KMS-11 (cell line): ENCODE measurements at regions not wholly inside any gene's neighbourhood (a gene's known extent, or its start where the extent isn't known, plus 50 kb on each side); places are given as distances from the start of the nearest gene placed in this dataset.

Source experiments
- H2AFZ ChIP-seq: fragments of 200-600 bp; sonication (generic); 2 replicates; pipeline ENCODE4 v1.6.1; 2016; ENCODE audit warnings: antibody characterized with exemption, mixed run types, low read depth
- H3K27ac ChIP-seq: fragments of 200-600 bp; sonication (generic); 2 replicates; pipeline ENCODE4 v1.6.1; 2016; ENCODE audit warnings: mild to moderate bottlenecking, mixed run types
- H3K27me3 ChIP-seq: fragments of 200-600 bp; sonication (generic); 2 replicates; pipeline ENCODE4 v1.6.1; 2017; ENCODE audit warnings: mild to moderate bottlenecking, low read depth, mixed run types, moderate library complexity; ENCODE audit not compliant: insufficient read depth
- H3K36me3 ChIP-seq: fragments of 200-600 bp; sonication (generic); 2 replicates; pipeline ENCODE4 v1.6.1; 2017; ENCODE audit warnings: mild to moderate bottlenecking, mixed run types; ENCODE audit not compliant: insufficient read depth
- H3K4me1 ChIP-seq: fragments of 200-600 bp; sonication (generic); 2 replicates; pipeline ENCODE4 v1.6.1; 2016; ENCODE audit warnings: mild to moderate bottlenecking, low read depth, mixed run types; ENCODE audit not compliant: poor library complexity, severe bottlenecking
- H3K4me2 ChIP-seq: fragments of 200-600 bp; sonication (generic); 2 replicates; pipeline ENCODE4 v1.7.0; 2016; ENCODE audit warnings: mild to moderate bottlenecking, mixed run types
- H3K4me3 ChIP-seq: fragments of 200-600 bp; sonication (generic); IDR thresholded peaks from 2 replicates; pipeline ENCODE4 v1.6.1; 2017; ENCODE audit warnings: low read depth, low read length, mixed read lengths; ENCODE audit not compliant: insufficient read depth
- H3K79me2 ChIP-seq: fragments of 200-600 bp; sonication (generic); 2 replicates; pipeline ENCODE4 v1.6.1; 2016; ENCODE audit warnings: low read depth, mixed run types; ENCODE audit not compliant: insufficient read depth
- H3K9ac ChIP-seq: fragments of 200-600 bp; sonication (generic); 2 replicates; pipeline ENCODE4 v1.6.1; 2016; ENCODE audit warnings: mild to moderate bottlenecking, mixed run types
- H4K20me1 ChIP-seq: fragments of 200-600 bp; sonication (generic); 2 replicates; pipeline ENCODE4 v1.6.1; 2016; ENCODE audit warnings: mild to moderate bottlenecking, mixed run types; ENCODE audit not compliant: insufficient read depth
- CTCF ChIP-seq: fragments of 200-600 bp; sonication (generic); conservative IDR thresholded peaks from 2 replicates; pipeline ENCODE4 v1.6.1; 2017; ENCODE audit warnings: low read depth, mild to moderate bottlenecking, antibody characterized with exemption, low read length, moderate library complexity, mixed read lengths

- H4K20me1 ChIP-seq = no peaks in the 10 kb centered on the region
- H3K79me2 ChIP-seq = no peaks in the 10 kb centered on the region
- H3K27me3 ChIP-seq = no peaks in the 10 kb centered on the region
- no peak overlapping the region for H3K27ac ChIP-seq
- no peaks in the 10 kb centered on the region for H3K36me3 ChIP-seq
- no peaks in the 10 kb centered on the region for H3K4me1 ChIP-seq
- no peak overlapping the region for H2AFZ ChIP-seq
- H3K9ac ChIP-seq = no peak overlapping the region
- no peak overlapping the region for H3K4me2 ChIP-seq
- no peak for TF ChIP-seq CTCF
- H3K4me3 ChIP-seq = no peak overlapping the region
These were observed 110.0 kb upstream of the KIRREL3 start for GRCh38 chr11:127110542-127110941.

GRCh38 chr11:127109796-127110480 is 109.4 kb upstream of the KIRREL3 start:
- H3K36me3 ChIP-seq = no peaks in the 10 kb centered on the region
- no peak overlapping the region for H2AFZ ChIP-seq
- H3K4me2 ChIP-seq = no peak overlapping the region
- TF ChIP-seq CTCF = no peak
- H3K4me3 ChIP-seq = no peak overlapping the region
- no peaks in the 10 kb centered on the region for H3K4me1 ChIP-seq
- no peak overlapping the region for H3K9ac ChIP-seq
- H4K20me1 ChIP-seq = no peaks in the 10 kb centered on the region
- no peaks in the 10 kb centered on the region for H3K79me2 ChIP-seq
- H3K27ac ChIP-seq = no peak overlapping the region
- no peaks in the 10 kb centered on the region for H3K27me3 ChIP-seq

GRCh38 chr11:127108838-127109237 is 108.3 kb upstream of the KIRREL3 start:
- Histone ChIP-seq H3K27ac (no peak overlapping the region), H3K9ac (no peak overlapping the region), H3K79me2 (no peaks in the 10 kb centered on the region), H3K4me2 (no peak overlapping the region), H3K4me3 (no peak overlapping the region), H4K20me1 (no peaks in the 10 kb centered on the region), H2AFZ (no peak overlapping the region), H3K36me3 (no peaks in the 10 kb centered on the region), H3K27me3 (no peaks in the 10 kb centered on the region), H3K4me1 (no peaks in the 10 kb centered on the region)
- no peak for TF ChIP-seq CTCF

- Histone ChIP-seq H4K20me1 (no peaks in the 10 kb centered on the region), H3K9ac (no peak overlapping the region), H3K27ac (no peak overlapping the region)
These were observed 106.4 kb upstream of the KIRREL3 start for GRCh38 chr11:127106938-127107337.

More at GRCh38 chr11:127106938-127107337, 106.4 kb upstream of the KIRREL3 start:
- Histone ChIP-seq H3K79me2 (no peaks in the 10 kb centered on the region), H3K36me3 (no peaks in the 10 kb centered on the region), H3K4me1 (no peaks in the 10 kb centered on the region), H3K4me3 (no peak overlapping the region), H2AFZ (no peak overlapping the region), H3K4me2 (no peak overlapping the region), H3K27me3 (no peaks in the 10 kb centered on the region)
- no peak for TF ChIP-seq CTCF
